KMS-11 (cell line): ENCODE measurements at regions not wholly inside any gene's neighbourhood (a gene's known extent, or its start where the extent isn't known, plus 50 kb on each side); places are given as distances from the start of the nearest gene placed in this dataset.

Experiments used
- H2AFZ ChIP-seq: fragments of 200-600 bp; sonication (generic); 2 replicates; pipeline ENCODE4 v1.6.1; 2016; ENCODE audit warnings: antibody characterized with exemption, mixed run types, low read depth
- H3K27ac ChIP-seq: fragments of 200-600 bp; sonication (generic); 2 replicates; pipeline ENCODE4 v1.6.1; 2016; ENCODE audit warnings: mild to moderate bottlenecking, mixed run types
- H3K27me3 ChIP-seq: fragments of 200-600 bp; sonication (generic); 2 replicates; pipeline ENCODE4 v1.6.1; 2017; ENCODE audit warnings: mild to moderate bottlenecking, low read depth, mixed run types, moderate library complexity; ENCODE audit not compliant: insufficient read depth
- H3K36me3 ChIP-seq: fragments of 200-600 bp; sonication (generic); 2 replicates; pipeline ENCODE4 v1.6.1; 2017; ENCODE audit warnings: mild to moderate bottlenecking, mixed run types; ENCODE audit not compliant: insufficient read depth
- H3K4me1 ChIP-seq: fragments of 200-600 bp; sonication (generic); 2 replicates; pipeline ENCODE4 v1.6.1; 2016; ENCODE audit warnings: mild to moderate bottlenecking, low read depth, mixed run types; ENCODE audit not compliant: poor library complexity, severe bottlenecking
- H3K4me2 ChIP-seq: fragments of 200-600 bp; sonication (generic); 2 replicates; pipeline ENCODE4 v1.7.0; 2016; ENCODE audit warnings: mild to moderate bottlenecking, mixed run types
- H3K4me3 ChIP-seq: fragments of 200-600 bp; sonication (generic); IDR thresholded peaks from 2 replicates; pipeline ENCODE4 v1.6.1; 2017; ENCODE audit warnings: low read depth, low read length, mixed read lengths; ENCODE audit not compliant: insufficient read depth
- H3K79me2 ChIP-seq: fragments of 200-600 bp; sonication (generic); 2 replicates; pipeline ENCODE4 v1.6.1; 2016; ENCODE audit warnings: low read depth, mixed run types; ENCODE audit not compliant: insufficient read depth
- H3K9ac ChIP-seq: fragments of 200-600 bp; sonication (generic); 2 replicates; pipeline ENCODE4 v1.6.1; 2016; ENCODE audit warnings: mild to moderate bottlenecking, mixed run types
- H4K20me1 ChIP-seq: fragments of 200-600 bp; sonication (generic); 2 replicates; pipeline ENCODE4 v1.6.1; 2016; ENCODE audit warnings: mild to moderate bottlenecking, mixed run types; ENCODE audit not compliant: insufficient read depth
- CTCF ChIP-seq: fragments of 200-600 bp; sonication (generic); conservative IDR thresholded peaks from 2 replicates; pipeline ENCODE4 v1.6.1; 2017; ENCODE audit warnings: low read depth, mild to moderate bottlenecking, antibody characterized with exemption, low read length, moderate library complexity, mixed read lengths

DNA sequence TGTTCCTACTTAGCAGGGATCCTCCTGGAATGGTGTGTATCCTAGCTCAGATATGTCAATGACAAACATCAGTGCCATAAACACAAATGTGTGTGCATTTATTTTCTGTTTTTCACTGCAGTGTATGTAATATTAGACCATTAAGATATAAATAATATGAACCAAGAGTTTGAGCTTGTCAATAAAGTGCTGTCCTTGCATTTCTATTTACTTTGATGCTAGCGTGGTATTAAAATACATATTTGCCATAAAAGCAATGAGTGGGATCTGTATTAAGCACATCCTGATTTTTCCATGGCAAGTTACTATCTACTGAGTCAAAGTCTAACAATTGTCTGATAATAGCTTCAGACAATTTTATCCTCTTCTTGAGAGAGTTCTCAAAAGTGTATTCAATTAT is 157.6 kb downstream of the DIRAS2 start:
- Histone ChIP-seq H4K20me1 (no peaks in the 10 kb centered on the region), H3K9ac (no peak overlapping the region), H3K4me3 (no peak overlapping the region), H2AFZ (no peak overlapping the region), H3K36me3 (no peaks in the 10 kb centered on the region), H3K4me1 (no peaks in the 10 kb centered on the region), H3K27me3 (no peaks in the 10 kb centered on the region), H3K79me2 (no peaks in the 10 kb centered on the region), H3K27ac (no peak overlapping the region), H3K4me2 (no peak overlapping the region)
- TF ChIP-seq CTCF = no peak

DNA sequence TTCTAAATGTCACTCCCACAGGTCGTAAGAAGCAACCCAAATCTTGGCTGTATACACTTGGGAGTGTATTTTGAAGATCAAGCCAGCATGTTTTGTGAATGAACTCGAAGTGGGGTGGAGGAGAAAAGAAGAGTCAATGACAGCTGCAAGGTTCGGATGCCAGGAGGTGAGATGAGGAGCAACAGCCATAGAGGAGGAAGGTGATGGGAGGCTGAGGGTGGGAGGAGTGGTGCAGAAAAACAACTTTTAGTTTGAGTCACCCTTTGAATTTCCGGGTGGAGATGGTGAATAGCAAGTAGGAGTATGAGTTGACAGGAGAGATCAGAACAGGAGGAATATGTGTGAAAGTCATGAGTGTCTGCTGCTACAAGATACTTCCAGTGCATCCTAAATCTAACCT is 153.6 kb downstream of the DIRAS2 start:
- no peak overlapping the region for H2AFZ ChIP-seq
- no peaks in the 10 kb centered on the region for H3K36me3 ChIP-seq
- no peaks in the 10 kb centered on the region for H3K79me2 ChIP-seq
- H3K4me1 ChIP-seq = no peaks in the 10 kb centered on the region
- no peak overlapping the region for H3K4me3 ChIP-seq
- no peak overlapping the region for H3K9ac ChIP-seq
- H3K4me2 ChIP-seq = no peak overlapping the region
- no peaks in the 10 kb centered on the region for H4K20me1 ChIP-seq
- H3K27ac ChIP-seq = no peak overlapping the region
- TF ChIP-seq CTCF = no peak
- no peaks in the 10 kb centered on the region for H3K27me3 ChIP-seq

GRCh38 chr9:90499761-90500160 is 142.9 kb downstream of the DIRAS2 start:
- Histone ChIP-seq H3K4me3 (no peak overlapping the region), H3K4me2 (no peak overlapping the region), H3K27me3 (no peaks in the 10 kb centered on the region), H3K4me1 (peaks cover 8% of the 10 kb centered on the region), H4K20me1 (no peaks in the 10 kb centered on the region), H3K27ac (no peak overlapping the region), H2AFZ (no peak overlapping the region), H3K36me3 (no peaks in the 10 kb centered on the region), H3K79me2 (no peaks in the 10 kb centered on the region), H3K9ac (no peak overlapping the region)
- no peak for TF ChIP-seq CTCF

GRCh38 chr9:90502134-90502533 is 140.5 kb downstream of the DIRAS2 start:
- Histone ChIP-seq H2AFZ (no peak overlapping the region), H3K4me1 (peaks cover 8% of the 10 kb centered on the region), H3K4me2 (no peak overlapping the region), H3K79me2 (no peaks in the 10 kb centered on the region), H3K4me3 (no peak overlapping the region), H3K9ac (no peak overlapping the region), H3K36me3 (no peaks in the 10 kb centered on the region), H3K27me3 (no peaks in the 10 kb centered on the region), H4K20me1 (no peaks in the 10 kb centered on the region), H3K27ac (no peak overlapping the region)
- TF ChIP-seq CTCF = no peak

DNA sequence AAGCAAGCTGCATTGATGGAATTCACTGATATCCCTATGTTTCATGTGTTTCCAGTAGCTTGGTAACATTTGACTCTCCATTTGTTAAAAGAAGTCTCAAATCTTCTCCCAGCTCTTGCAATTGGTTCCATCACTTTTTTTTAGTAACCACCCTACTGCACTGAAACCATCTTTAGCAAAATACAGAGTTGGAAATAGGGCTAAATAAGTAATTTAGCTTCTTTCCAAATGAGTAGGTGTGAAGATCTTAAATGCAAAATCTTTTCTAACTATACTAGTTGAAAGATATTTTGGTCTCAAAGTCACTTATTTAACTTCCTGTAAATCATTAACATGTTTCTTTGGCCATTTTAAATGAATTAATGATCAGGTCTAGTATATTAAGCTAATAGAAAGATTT is 138.1 kb downstream of the DIRAS2 start:
- no peak overlapping the region for H3K4me2 ChIP-seq
- no peak overlapping the region for H3K4me3 ChIP-seq

More for the DNA sequence above, 138.1 kb downstream of the DIRAS2 start:
- no peak overlapping the region for H3K9ac ChIP-seq
- H2AFZ ChIP-seq = no peak overlapping the region
- no peak for TF ChIP-seq CTCF
- no peaks in the 10 kb centered on the region for H3K36me3 ChIP-seq
- H3K79me2 ChIP-seq = no peaks in the 10 kb centered on the region
- H3K27ac ChIP-seq = no peak overlapping the region
- H4K20me1 ChIP-seq = no peaks in the 10 kb centered on the region
- peaks cover 7% of the 10 kb centered on the region for H3K4me1 ChIP-seq
- no peaks in the 10 kb centered on the region for H3K27me3 ChIP-seq
